Panc1 (cell line): ENCODE measurements at regions not wholly inside any gene's neighbourhood (a gene's known extent, or its start where the extent isn't known, plus 50 kb on each side); places are given as distances from the start of the nearest gene placed in this dataset.

Experiments
- ATAC-seq: fragments of 200-7000 bp; cut with Tn5 transposase; 2 replicates; pipeline ENCODE4 v1.9.1; 2020; ENCODE audit warnings: mild to moderate bottlenecking, moderate library complexity
- BruUV-seq: library from RNA; stranded (reverse); fragments of 400-500 nt; replicated peaks from 2 replicates; lab custom pipeline; 2021; lab: Mats Ljungman, UMichigan
- CTCF ChIA-PET: fragments of 300-600 bp; sonication (Branson Sonifier 250); formaldehyde crosslinking; loops from one replicate; lab custom pipeline; 2022; ENCODE audit warnings: antibody characterized with exemption; lab: Charles Lee
- POLR2A ChIA-PET: fragments of 300-600 bp; sonication (Branson Sonifier 250); formaldehyde crosslinking; loops from one replicate; lab custom pipeline; 2022; ENCODE audit warnings: antibody characterized with exemption; lab: Charles Lee
- DNase-seq: peaks from one replicate; pipeline ENCODE4 v3.0.0-alpha.2; 2010; ENCODE audit warnings: low read depth, low spot score
- H3K27ac ChIP-seq: 2 replicates; pipeline ENCODE4 v1.5.1; 2011; ENCODE audit warnings: mild to moderate bottlenecking, low read length, inconsistent platforms
- H3K27me3 ChIP-seq: fragments of 200-500 bp; sonication (Bioruptor generic); 2 replicates; pipeline ENCODE4 v1.6.0; 2014; ENCODE audit warnings: low read length, inconsistent platforms; ENCODE audit not compliant: control insufficient read depth, insufficient read depth
- H3K36me3 ChIP-seq: fragments of 200-500 bp; sonication (Bioruptor generic); 2 replicates; pipeline ENCODE4 v1.5.1; 2014; ENCODE audit warnings: inconsistent platforms, mild to moderate bottlenecking, low read length, moderate library complexity; ENCODE audit not compliant: control insufficient read depth, insufficient read depth
- H3K4me1 ChIP-seq: 2 replicates; pipeline ENCODE4 v1.5.1; 2011; ENCODE audit warnings: inconsistent platforms, mild to moderate bottlenecking, low read length, moderate library complexity; ENCODE audit not compliant: control insufficient read depth, insufficient read depth
- H3K4me3 ChIP-seq, 2 experiments: 2 replicates each; pipeline ENCODE4 v1.5.1; 2011 to 2012; ENCODE audit warnings: low read depth in 2 of 2, low read length in 2 of 2, mild to moderate bottlenecking in 2 of 2, inconsistent platforms in 1 of 2, moderate library complexity in 1 of 2
- H3K9me3 ChIP-seq: fragments of 200-500 bp; sonication (Bioruptor generic); 2 replicates; pipeline ENCODE4 v1.5.1; 2014; ENCODE audit warnings: low read depth, mild to moderate bottlenecking, inconsistent platforms, low read length, moderate library complexity; ENCODE audit not compliant: control insufficient read depth, insufficient read depth
- POLR2AphosphoS5 ChIP-seq: IDR thresholded peaks from 2 replicates; pipeline ENCODE4 v1.6.1; 2012; ENCODE audit warnings: mild to moderate bottlenecking, low read depth, low read length, moderate library complexity
- SIN3A ChIP-seq: IDR thresholded peaks from 2 replicates; pipeline ENCODE4 v1.6.1; 2012; ENCODE audit warnings: low read depth, mild to moderate bottlenecking, low read length, moderate library complexity, borderline replicate concordance; ENCODE audit not compliant: insufficient read depth
- TCF7L2 ChIP-seq: IDR thresholded peaks from 2 replicates; pipeline ENCODE4 v1.6.1; 2011; ENCODE audit warnings: mild to moderate bottlenecking, low read depth, low read length, inconsistent platforms
- in situ Hi-C: cut with HindIII; loops from 2 replicates; pipeline ENCODE4 v1.10.0; 2016; ENCODE audit warnings: low sequenced_read_pairs, low pct_unique_long_range_greater_than_20kb
- intact Hi-C: fragments of 100-400 bp; cut with micrococcal nuclease; formaldehyde crosslinking; loops from one replicate; pipeline ENCODE4 v1.10.0; 2022; ENCODE audit not compliant: unreplicated experiment
- TF ChIP-seq, protein P1 (sequence below): fragments of 450-650 bp; IDR thresholded peaks from 2 replicates; pipeline ENCODE4 v1.5.1; 2017; ENCODE audit warnings: mild to moderate bottlenecking
- TF ChIP-seq, protein P2 (sequence below), 2 experiments: IDR thresholded peaks; 2 replicates each; pipeline ENCODE4 v1.6.1; 2011 to 2012; ENCODE audit warnings: low read depth in 2 of 2, control low read depth in 1 of 2, low read length in 1 of 2, mild to moderate bottlenecking in 1 of 2, moderate library complexity in 1 of 2; ENCODE audit not compliant: insufficient read depth in 1 of 2

DNA sequence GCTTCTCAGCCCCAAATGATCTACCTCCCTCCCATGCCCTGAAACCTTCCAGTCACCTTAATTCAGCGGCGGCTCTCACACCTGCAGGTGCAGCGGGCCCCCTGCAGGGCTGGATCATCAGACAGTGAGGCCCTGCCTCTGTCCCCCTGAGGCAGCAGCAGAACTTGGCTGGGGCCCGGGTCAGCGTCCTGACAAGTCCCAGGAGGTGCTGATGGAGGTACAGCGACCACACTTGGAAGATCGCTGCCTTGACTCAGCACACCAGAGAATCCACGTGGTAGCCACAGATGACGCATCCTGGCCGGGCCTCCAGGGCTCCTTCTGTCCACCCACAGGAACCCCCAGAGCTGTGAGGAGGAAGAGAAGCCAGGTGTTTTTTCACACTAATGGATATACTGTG lies 116.4 kb upstream of the THBS2 start:
- 0 out of 2 replicates have a peak, but pooled peaks have one; percentile 26 for ATAC-seq
- no peak for DNase-seq
- CTCF ChIA-PET, result no interaction called here
- BruUV-seq, result no TSS peak
- Histone ChIP-seq H3K4me3 (no peak overlapping the region), H3K36me3 (no peaks in the 10 kb centered on the region), H3K27ac (no peak overlapping the region), H3K27me3 (no peaks in the 10 kb centered on the region), H3K9me3 (peaks cover 10% of the 10 kb centered on the region; the same call in 1 of the 2 replicates), H3K4me1 (peaks cover 11% of the 10 kb centered on the region; the same call in 1 of the 2 replicates)
- POLR2A ChIA-PET, result no interaction called here
- no peak for TF ChIP-seq SIN3A
- TF ChIP-seq POLR2AphosphoS5, result no peak
- TF ChIP-seq, protein P1, sequence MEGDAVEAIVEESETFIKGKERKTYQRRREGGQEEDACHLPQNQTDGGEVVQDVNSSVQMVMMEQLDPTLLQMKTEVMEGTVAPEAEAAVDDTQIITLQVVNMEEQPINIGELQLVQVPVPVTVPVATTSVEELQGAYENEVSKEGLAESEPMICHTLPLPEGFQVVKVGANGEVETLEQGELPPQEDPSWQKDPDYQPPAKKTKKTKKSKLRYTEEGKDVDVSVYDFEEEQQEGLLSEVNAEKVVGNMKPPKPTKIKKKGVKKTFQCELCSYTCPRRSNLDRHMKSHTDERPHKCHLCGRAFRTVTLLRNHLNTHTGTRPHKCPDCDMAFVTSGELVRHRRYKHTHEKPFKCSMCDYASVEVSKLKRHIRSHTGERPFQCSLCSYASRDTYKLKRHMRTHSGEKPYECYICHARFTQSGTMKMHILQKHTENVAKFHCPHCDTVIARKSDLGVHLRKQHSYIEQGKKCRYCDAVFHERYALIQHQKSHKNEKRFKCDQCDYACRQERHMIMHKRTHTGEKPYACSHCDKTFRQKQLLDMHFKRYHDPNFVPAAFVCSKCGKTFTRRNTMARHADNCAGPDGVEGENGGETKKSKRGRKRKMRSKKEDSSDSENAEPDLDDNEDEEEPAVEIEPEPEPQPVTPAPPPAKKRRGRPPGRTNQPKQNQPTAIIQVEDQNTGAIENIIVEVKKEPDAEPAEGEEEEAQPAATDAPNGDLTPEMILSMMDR, result no peak
- TF ChIP-seq TCF7L2, result no peak
- TF ChIP-seq, protein P2, sequence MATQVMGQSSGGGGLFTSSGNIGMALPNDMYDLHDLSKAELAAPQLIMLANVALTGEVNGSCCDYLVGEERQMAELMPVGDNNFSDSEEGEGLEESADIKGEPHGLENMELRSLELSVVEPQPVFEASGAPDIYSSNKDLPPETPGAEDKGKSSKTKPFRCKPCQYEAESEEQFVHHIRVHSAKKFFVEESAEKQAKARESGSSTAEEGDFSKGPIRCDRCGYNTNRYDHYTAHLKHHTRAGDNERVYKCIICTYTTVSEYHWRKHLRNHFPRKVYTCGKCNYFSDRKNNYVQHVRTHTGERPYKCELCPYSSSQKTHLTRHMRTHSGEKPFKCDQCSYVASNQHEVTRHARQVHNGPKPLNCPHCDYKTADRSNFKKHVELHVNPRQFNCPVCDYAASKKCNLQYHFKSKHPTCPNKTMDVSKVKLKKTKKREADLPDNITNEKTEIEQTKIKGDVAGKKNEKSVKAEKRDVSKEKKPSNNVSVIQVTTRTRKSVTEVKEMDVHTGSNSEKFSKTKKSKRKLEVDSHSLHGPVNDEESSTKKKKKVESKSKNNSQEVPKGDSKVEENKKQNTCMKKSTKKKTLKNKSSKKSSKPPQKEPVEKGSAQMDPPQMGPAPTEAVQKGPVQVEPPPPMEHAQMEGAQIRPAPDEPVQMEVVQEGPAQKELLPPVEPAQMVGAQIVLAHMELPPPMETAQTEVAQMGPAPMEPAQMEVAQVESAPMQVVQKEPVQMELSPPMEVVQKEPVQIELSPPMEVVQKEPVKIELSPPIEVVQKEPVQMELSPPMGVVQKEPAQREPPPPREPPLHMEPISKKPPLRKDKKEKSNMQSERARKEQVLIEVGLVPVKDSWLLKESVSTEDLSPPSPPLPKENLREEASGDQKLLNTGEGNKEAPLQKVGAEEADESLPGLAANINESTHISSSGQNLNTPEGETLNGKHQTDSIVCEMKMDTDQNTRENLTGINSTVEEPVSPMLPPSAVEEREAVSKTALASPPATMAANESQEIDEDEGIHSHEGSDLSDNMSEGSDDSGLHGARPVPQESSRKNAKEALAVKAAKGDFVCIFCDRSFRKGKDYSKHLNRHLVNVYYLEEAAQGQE (IDR thresholded peaks at IDR 0.05; ENCODE audit: insufficient read depth in 1 of 2, low read depth in 2 of 2, low read length in 1 of 2), result no peak
- in situ Hi-C loops, result no loop called here
- intact Hi-C loops, result no loop called here

DNA sequence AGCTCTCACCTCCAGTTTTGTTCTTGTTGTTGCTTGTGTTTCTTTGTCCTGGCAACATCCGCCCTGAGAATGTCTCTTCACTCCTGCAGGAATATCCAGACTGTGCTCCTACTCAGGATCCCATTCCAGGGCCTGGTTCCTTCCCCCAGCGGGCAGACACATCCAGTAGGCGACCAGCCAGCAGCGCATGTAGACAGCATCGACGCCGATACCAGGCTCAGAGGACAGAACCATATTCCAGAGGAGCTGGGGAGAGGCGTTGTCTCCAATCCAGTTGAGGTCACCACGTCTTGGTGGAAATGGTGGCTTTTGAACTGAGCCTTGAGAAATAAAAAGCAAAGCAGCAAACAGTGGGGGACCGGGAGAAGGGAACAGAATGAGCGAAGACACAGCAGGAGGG lies 114.6 kb upstream of the THBS2 start:
- Histone ChIP-seq H3K4me1 (peaks cover 11% of the 10 kb centered on the region; the same call in 1 of the 2 replicates), H3K4me3 (no peak overlapping the region), H3K27me3 (no peaks in the 10 kb centered on the region), H3K27ac (no peak overlapping the region), H3K36me3 (no peaks in the 10 kb centered on the region), H3K9me3 (no peaks in the 10 kb centered on the region)
- in situ Hi-C loops (no loop called here), intact Hi-C loops (no loop called here)
- BruUV-seq, result no TSS peak
- ChIA-PET POLR2A (no interaction called here), CTCF (no interaction called here)
- TF ChIP-seq TCF7L2, result no peak
- TF ChIP-seq, protein P1, result no peak
- TF ChIP-seq SIN3A, result no peak
- TF ChIP-seq, protein P2 (IDR thresholded peaks at IDR 0.05; ENCODE audit: insufficient read depth in 1 of 2, low read depth in 2 of 2, low read length in 1 of 2), result no peak
- no peak for TF ChIP-seq POLR2AphosphoS5
- DNase-seq (no peak), ATAC-seq (no peak)
